ENCODE measurements at regions not wholly inside any gene's neighbourhood (a gene's known extent, or its start where the extent isn't known, plus 50 kb on each side); places are given as distances from the start of the nearest gene placed in this dataset.

GRCh38 chr12:69022674-69023073 lies 89.7 kb upstream of the CPM start (continued):
- TF ChIP-seq TSHZ1 (tag by site-specific recombination; IDR thresholded peaks at IDR 0.05; ENCODE audit: borderline replicate concordance) (no peak), GFI1B (tag by site-specific recombination; IDR thresholded peaks at IDR 0.05) (no peak), ZBTB17 (tag by site-specific recombination; IDR thresholded peaks at IDR 0.05) (no peak), ZNF324 (tag by site-specific recombination; IDR thresholded peaks at IDR 0.05) (no peak), ZNF791 (tag by site-specific recombination; IDR thresholded peaks at IDR 0.05) (no peak), ZBTB44 (tag by site-specific recombination; IDR thresholded peaks at IDR 0.05) (no peak)

GRCh38 chr12:69023840-69024239 lies 90.9 kb upstream of the CPM start:
- H3K36me3 ChIP-seq (ENCODE audit: control insufficient read depth in 2 of 2, insufficient read depth in 1 of 2, low read length in 2 of 2) = no peaks in the 10 kb centered on the region
- CTCF ChIA-PET = interaction anchor here (1.2 kb wide), 1 partner anchor 8 kb away, joined by 3 read pairs; no protein-coding TSS in a partner anchor
- H3K9me3 ChIP-seq (ENCODE audit: control insufficient read depth, insufficient read depth, low read depth, low read length) = no peaks in the 10 kb centered on the region; the same call in 1 of the 2 replicates
- no peak overlapping the region for H3K4me3 ChIP-seq (ENCODE audit: low read depth, low read length)
- H3K4me1 ChIP-seq (ENCODE audit: control insufficient read depth, insufficient read depth, low read length) = no peaks in the 10 kb centered on the region
- POLR2A ChIA-PET = interaction anchor here (0.5 kb wide), 1 partner anchor 248 kb away, joined by 4 read pairs; no protein-coding TSS in a partner anchor
- TF ChIP-seq ZBTB20 (tag by site-specific recombination; IDR thresholded peaks at IDR 0.05) (no peak), ZNF140 (tag by site-specific recombination; IDR thresholded peaks at IDR 0.05) (no peak), ZNF114 (tag by site-specific recombination; IDR thresholded peaks at IDR 0.05) (no peak), KLF1 (tag by site-specific recombination; IDR thresholded peaks at IDR 0.05) (no peak), KLF17 (tag by site-specific recombination; IDR thresholded peaks at IDR 0.05) (no peak), ZNF426 (tag by site-specific recombination; IDR thresholded peaks at IDR 0.05) (no peak), ZNF473 (tag by site-specific recombination; IDR thresholded peaks at IDR 0.05) (no peak), ZNF239 (tag by site-specific recombination; IDR thresholded peaks at IDR 0.05) (no peak), ZNF2 (tag by site-specific recombination; IDR thresholded peaks at IDR 0.05) (no peak), ZNF707 (tag by site-specific recombination; IDR thresholded peaks at IDR 0.05) (no peak), ZNF791 (tag by site-specific recombination; IDR thresholded peaks at IDR 0.05) (no peak), ZNF211 (tag by site-specific recombination; IDR thresholded peaks at IDR 0.05; ENCODE audit: low read depth) (no peak)
- H3K27ac ChIP-seq (ENCODE audit: extremely low read depth, low read depth, low read length) = no peak overlapping the region

- no peak overlapping the region for H3K4me3 ChIP-seq (ENCODE audit: low read depth, low read length)
- no peaks in the 10 kb centered on the region; the same call in 1 of the 2 replicates for H3K9me3 ChIP-seq (ENCODE audit: control insufficient read depth, insufficient read depth, low read depth, low read length)
- ChIA-PET CTCF (interaction anchor here (1.2 kb wide), 1 partner anchor 9 kb away, joined by 3 read pairs; no protein-coding TSS in a partner anchor), POLR2A (interaction anchor here (0.5 kb wide), 1 partner anchor 249 kb away, joined by 4 read pairs; no protein-coding TSS in a partner anchor)
- no peak overlapping the region for H3K27ac ChIP-seq (ENCODE audit: extremely low read depth, low read depth, low read length)
- H3K36me3 ChIP-seq (ENCODE audit: control insufficient read depth in 2 of 2, insufficient read depth in 1 of 2, low read length in 2 of 2) = no peaks in the 10 kb centered on the region
- TF ChIP-seq ZBTB17 (tag by site-specific recombination; IDR thresholded peaks at IDR 0.05) = no peak
- no peak for TF ChIP-seq ZBTB26 (tag by site-specific recombination; optimal IDR thresholded peaks at IDR 0.05)
- no peak for TF ChIP-seq ZNF639 (tag by site-specific recombination; IDR thresholded peaks at IDR 0.05)
- H3K4me1 ChIP-seq (ENCODE audit: control insufficient read depth, insufficient read depth, low read length) = no peaks in the 10 kb centered on the region
These were observed 91.4 kb upstream of the CPM start for GRCh38 chr12:69024413-69024812.

Measured in HEK293 (cell line).